HG02610 (cell line): ENCODE measurements at regions not wholly inside any gene's neighbourhood (a gene's known extent, or its start where the extent isn't known, plus 50 kb on each side); places are given as distances from the start of the nearest gene placed in this dataset.

Source experiments
- ATAC-seq: cut with Tn5 transposase; IDR thresholded peaks from one replicate; pipeline ENCODE4 v1.9.1; 2021; ENCODE audit warnings: mild to moderate bottlenecking, moderate library complexity; ENCODE audit not compliant: unreplicated experiment

DNA sequence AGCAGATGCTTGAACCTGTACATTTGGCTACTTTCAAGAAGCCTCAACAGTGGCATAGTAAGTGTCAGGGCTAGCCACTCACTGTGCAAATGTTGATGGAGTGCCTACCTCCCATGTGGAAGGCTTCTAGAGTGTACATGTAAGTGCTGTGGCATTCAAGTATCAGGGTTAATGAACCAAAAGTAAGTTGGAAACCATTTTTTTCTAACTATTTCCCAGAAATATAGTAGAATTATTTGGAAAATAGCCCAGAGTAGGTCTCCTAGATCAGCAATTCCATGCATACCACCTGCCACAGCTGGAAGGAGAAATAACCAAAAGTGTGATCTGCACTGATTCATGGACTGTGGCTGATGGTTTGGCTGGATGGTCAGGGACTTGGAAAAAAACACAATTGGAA lies 53.3 kb downstream of the FOXD1 start:
- no peak for ATAC-seq

- ATAC-seq, result no peak
These were observed 54.0 kb downstream of the FOXD1 start for GRCh38 chr5:73394610-73395009.

- ATAC-seq, result no peak
These were observed 54.7 kb downstream of the FOXD1 start for GRCh38 chr5:73393611-73394489.

DNA sequence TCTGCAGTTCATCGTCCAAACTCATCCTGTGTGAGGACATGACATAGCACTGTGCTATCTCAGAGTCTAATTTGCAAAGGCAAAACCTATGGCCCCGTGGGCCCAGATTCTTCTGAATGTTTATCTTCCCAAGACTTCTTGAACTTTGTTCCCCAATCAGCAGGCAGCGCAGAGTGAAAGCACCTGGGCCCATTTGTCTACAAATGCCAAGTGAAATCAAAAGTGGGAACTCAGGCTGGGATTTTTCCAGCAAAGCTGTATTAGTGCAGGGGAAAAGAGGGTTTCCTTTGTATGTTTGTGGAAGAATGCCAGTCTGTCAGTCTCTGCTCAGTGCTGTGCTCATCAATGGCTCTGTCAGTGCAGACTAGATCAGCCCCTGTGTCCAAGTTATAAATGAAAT lies 55.8 kb downstream of the FOXD1 start:
- ATAC-seq, result no peak

GRCh38 chr5:73391441-73391881 lies 57.1 kb downstream of the FOXD1 start:
- no peak for ATAC-seq

DNA sequence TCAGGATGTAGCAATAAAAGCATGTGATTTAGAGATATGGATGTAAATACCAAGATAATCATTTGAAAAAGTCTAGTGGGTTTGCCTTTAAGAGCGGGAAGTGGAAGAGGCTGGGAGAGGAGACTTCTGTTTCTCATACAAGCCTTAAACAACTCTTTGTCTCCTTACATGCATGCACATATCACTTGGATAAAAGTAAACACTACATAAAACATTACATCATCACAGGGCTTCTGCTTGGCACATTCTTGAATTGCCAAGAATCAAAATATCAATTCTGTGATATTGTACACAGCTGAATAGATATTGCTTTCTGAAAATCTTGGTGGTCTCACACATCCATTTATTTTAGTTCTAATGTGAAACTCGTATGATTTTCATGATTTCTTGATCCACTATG lies 57.6 kb downstream of the FOXD1 start:
- no peak for ATAC-seq

- no peak for ATAC-seq
These were observed 59.8 kb downstream of the FOXD1 start for GRCh38 chr5:73388740-73389139.

GRCh38 chr5:73388306-73388684 lies 60.3 kb downstream of the FOXD1 start:
- ATAC-seq, result no peak

DNA sequence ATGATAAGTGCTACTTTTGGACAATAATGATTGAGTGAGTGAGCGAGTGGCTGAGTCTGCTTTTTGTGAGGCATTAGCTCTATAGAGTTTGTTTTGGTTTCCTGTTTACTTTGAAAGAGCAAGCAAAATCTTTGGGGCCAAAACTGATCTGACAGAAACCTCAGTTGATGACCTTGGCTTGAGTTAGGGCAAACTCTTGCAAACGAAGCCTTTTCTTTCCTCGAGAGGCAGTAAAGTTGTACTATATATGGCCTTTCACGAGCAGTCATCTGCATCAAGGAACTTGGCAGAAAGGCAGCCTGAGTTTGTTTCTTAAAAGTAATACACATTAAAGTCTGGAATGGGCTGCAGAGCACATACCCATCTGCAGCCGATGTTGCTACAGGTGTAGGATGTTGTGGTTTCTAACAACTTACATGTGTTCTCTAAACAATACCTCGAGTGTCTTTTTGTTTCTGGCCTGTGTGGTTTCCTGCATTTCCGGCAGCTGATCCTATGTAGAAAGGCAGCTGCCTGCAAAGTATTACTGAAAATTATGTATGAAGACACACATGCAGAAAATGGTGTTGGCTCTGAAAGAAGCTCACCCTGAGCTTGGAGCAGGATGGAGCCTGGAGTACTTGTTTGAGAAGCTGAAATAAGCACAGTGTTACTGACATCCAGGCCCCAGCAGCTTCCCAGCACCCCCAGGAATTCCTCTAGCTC lies 60.8 kb downstream of the FOXD1 start:
- ATAC-seq, result peak; percentile 89

- no peak for ATAC-seq
These were observed 61.4 kb downstream of the FOXD1 start for GRCh38 chr5:73387149-73387591.

GRCh38 chr5:73384861-73385260 lies 63.7 kb downstream of the FOXD1 start:
- no peak for ATAC-seq

DNA sequence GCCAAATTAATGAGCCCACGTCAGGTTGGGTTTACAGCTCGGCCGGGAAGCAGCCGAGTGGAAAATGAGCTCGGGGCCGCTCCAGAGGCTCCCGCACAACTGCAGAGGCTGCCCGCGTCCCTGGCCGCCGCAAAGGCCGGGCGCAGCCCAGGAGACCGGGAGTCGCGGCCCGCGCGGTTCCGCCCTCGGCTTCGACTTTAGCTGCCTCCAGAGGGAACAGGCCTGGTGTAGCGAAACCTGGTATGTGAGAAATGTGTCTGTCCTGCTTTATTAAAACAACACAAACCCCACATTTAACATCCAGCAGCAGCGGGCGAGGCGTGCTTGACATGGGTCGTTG lies 66.2 kb downstream of the FOXD1 start:
- no peak for ATAC-seq

GRCh38 chr5:73381590-73382400 lies 66.8 kb downstream of the FOXD1 start:
- ATAC-seq, result no peak

DNA sequence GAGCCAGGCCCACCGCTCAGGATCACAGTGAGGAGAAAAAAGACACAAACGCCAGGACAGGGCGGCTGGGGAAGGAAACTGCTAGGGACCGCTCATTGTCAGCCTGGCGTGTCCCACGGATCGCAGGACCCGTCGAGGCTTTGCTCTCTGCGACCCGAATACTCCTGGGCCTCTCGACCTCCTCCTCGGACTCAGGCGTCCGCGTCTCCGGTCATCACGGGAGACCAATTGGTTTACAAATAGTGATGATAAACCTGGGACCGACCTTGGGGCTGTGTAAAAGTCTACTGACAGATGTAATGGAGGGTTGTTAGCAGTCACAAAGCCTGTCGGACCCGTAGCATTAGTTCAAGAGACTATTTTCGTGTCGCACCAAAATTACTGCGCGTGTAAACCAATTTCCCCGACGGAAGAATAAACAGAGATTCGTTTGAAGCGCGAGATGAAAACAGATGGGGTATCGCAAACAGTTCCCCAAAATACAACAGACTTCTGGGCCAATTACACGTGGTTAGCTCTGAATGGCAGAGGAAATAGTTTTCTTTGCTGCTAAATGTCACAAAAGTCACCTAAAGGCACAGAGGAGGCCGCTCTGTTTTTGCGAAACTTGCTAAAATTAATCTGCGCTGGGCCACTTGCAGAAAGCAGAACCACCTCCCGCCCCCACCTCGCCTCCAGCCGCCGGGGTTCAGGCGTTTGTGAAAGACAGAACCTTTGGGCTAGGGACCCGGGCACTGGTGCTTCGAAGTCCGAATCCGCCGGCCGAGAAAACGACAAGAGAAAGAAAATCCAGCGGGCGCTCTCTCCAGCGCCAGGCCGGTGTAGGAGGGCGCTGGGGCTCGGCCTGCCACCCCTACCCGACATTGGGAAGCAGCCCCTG lies 67.6 kb downstream of the FOXD1 start:
- no peak for ATAC-seq

DNA sequence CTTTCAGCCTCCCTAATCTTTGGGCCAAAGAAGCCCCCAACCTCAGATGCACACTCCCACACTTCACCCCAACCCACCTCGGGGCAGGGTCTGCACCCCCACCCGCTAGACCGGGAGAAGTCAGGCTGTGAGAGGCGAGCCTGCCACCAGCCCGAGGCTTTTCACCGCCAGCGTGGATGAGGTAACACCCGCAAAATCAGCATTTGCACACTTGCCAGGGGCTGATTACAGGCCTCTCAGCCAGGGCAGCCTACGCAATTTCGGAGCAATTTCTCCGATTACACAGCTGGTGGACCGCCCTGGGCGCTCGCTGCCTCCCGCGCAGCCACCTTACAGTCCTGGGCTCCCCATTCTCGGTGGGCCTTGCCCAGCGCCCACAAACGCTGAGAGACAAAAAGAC lies 68.5 kb downstream of the FOXD1 start:
- no peak for ATAC-seq

GRCh38 chr5:73379435-73379834 lies 69.1 kb downstream of the FOXD1 start:
- no peak for ATAC-seq

- ATAC-seq, result no peak
These were observed 69.8 kb downstream of the FOXD1 start for GRCh38 chr5:73378765-73379164.

GRCh38 chr5:73378070-73378469 lies 70.5 kb downstream of the FOXD1 start:
- no peak for ATAC-seq

DNA sequence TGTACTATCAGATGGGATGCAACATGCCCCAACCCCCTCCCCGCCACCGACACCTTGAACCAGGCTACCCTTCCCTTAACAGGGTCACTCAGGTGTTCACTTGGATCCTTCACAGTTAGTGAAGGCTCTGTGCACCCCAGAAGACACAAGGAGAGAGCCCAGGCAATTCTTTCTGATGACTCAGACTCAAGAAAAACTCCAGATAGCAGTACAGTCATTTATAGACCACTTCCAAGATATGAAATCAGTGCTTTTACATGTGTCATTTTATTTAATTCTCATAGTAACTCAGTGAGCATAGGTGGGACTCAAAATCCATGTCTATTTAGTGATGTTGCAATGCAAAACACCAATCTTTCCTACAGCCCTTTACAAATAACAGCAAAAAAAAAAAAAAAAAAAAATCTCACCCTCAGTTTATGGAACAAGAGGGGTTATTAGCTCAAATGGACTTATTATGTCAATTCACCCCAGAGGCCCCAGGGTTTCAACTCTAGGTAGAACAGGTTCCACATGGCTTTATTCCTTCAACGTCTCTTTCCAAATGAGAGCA lies 71.9 kb downstream of the FOXD1 start:
- no peak for ATAC-seq

DNA sequence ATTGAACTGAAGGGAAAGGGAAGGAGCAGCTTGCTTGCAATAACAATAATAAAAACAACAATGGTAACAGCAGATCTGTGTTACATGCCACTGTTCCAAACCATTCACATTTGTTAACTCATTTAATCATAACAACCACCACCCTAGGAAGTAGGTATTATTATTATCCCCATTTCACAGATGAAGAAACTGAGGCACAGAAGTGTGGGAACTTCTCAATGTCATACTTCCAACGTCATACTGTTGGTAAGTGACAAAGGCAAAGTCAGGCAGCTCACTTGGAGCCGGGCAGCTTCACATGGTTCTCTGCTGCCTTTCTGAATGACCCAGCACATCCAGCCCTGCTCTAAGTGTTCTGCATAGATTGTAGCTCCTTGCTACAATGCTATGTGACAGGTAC lies 72.6 kb downstream of the FOXD1 start:
- ATAC-seq, result no peak
